Endothelial cell of umbilical vein (primary cell): ENCODE measurements at regions not wholly inside any gene's neighbourhood (a gene's known extent, or its start where the extent isn't known, plus 50 kb on each side); places are given as distances from the start of the nearest gene placed in this dataset.

Experiments used
- CTCF ChIP-seq, 2 donors: IDR thresholded peaks; 1 replicate in 1 of 2; 2 replicates in 1 of 2; pipeline ENCODE4 v1.5.1; 2011; ENCODE audit warnings: low read length in 2 of 2, mild to moderate bottlenecking in 2 of 2, moderate library complexity in 2 of 2, control low read depth in 1 of 2, inconsistent platforms in 1 of 2, low read depth in 1 of 2; ENCODE audit not compliant: insufficient read depth in 1 of 2; ENCODE audit errors: extremely low read depth in 1 of 2
- EZH2 ChIP-seq: IDR thresholded peaks from 2 replicates; pipeline ENCODE4 v1.6.1; 2012; ENCODE audit warnings: borderline replicate concordance, low read depth, mild to moderate bottlenecking, moderate library complexity, low read length, inconsistent platforms; ENCODE audit not compliant: severe bottlenecking
- GATA2 ChIP-seq: IDR thresholded peaks from 2 replicates; pipeline ENCODE4 v1.7.0; 2011; ENCODE audit warnings: low read depth, mild to moderate bottlenecking, moderate library complexity, mixed read lengths, low read length; ENCODE audit not compliant: insufficient read length, insufficient read depth
- MAX ChIP-seq: IDR thresholded peaks from 2 replicates; pipeline ENCODE4 v1.6.1; 2011; ENCODE audit not compliant: insufficient read depth, insufficient read length
- POLR2A ChIP-seq: IDR thresholded peaks from 2 replicates; pipeline ENCODE4 v1.6.1; 2012; ENCODE audit warnings: low read depth, mild to moderate bottlenecking, control low read depth, low read length
- POLR2AphosphoS5 ChIP-seq: IDR thresholded peaks from 2 replicates; pipeline ENCODE4 v1.6.1; 2012; ENCODE audit warnings: low read depth, mild to moderate bottlenecking, control low read depth, low read length, moderate library complexity; ENCODE audit not compliant: insufficient read depth

- TF ChIP-seq CTCF (IDR thresholded peaks at IDR 0.05; ENCODE audit: extremely low read depth in 1 of 2, insufficient read depth in 1 of 2, low read depth in 1 of 2, low read length in 2 of 2) (no peak), EZH2 (no peak), POLR2A (no peak), MAX (no peak), GATA2 (no peak), POLR2AphosphoS5 (no peak)
These were observed 102.9 kb upstream of the RAD23B start for GRCh38 chr9:107180206-107180605.
